Fibroblast of skin of right quadriceps (primary cell): ENCODE measurements at regions not wholly inside any gene's neighbourhood (a gene's known extent, or its start where the extent isn't known, plus 50 kb on each side); places are given as distances from the start of the nearest gene placed in this dataset.

ENCODE experiments used
- DNase-seq: peaks from one replicate; pipeline ENCODE4 v3.0.0-alpha.2; 2013

DNA sequence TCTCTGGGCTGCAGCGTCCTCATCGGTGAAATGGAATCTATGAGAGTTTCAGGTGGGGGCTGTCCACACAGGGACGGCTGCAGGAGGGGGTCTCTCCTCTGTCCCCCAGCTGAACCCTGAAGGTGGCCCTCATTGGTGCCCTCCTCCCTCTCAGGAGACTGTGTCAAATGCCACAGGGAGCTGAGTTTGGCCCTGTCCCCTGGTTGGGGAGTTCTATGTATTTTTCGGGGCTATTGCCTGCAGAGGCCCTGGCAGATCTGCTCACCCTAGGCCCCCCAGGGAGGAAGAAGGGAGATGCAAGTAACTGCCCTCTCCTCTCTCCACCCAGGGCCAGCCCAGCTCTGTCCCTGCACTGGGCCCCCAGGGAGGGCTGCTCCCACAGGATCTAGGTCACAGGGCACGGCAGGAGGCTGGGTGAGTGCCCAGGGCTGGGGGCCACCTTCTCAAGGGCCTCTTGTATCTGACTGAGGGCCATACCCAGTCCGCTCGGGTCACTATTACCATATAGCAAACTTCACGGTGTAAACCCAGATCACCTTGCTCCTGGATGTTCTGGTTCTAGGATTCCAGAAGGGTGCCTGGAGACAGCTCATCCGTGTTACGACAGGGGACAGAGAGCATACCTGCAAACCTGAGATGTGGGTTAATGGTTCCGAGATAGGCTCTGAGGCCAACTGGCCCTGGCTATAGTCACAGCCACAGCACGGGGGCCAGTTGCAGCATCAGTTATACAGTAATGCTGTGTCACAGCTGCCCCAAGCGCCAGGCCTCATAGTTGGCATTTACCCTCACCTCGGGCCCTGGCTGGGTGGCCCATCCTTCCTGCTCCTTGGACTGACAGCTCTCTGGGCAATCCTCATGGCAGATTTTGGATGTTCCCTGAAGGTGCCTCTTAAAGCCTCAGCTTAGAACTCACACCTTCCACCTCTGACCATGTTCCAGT lies 102.4 kb upstream of the PRR23E start:
- DNase-seq = no peak

DNA sequence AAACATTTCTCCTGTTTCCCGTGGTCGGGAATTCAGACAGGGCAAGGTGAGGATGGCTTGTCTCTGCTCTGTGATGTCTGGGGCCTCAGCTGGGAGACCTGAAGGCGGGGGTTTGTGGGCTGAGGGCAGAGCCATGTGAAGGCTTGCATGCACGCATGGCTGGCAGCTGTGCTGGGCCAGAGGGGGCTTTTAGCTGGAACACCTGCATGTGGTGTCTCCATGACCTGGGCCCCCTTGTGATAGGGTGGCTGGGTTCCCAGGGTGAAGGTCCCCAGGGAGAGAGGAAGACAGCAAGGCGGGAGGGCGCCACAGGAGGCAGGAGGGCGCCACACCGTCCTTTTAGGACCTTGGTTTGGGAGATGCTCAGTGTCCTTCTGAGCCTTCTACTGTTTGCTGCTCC lies 101.6 kb upstream of the PRR23E start:
- DNase-seq = no peak

DNA sequence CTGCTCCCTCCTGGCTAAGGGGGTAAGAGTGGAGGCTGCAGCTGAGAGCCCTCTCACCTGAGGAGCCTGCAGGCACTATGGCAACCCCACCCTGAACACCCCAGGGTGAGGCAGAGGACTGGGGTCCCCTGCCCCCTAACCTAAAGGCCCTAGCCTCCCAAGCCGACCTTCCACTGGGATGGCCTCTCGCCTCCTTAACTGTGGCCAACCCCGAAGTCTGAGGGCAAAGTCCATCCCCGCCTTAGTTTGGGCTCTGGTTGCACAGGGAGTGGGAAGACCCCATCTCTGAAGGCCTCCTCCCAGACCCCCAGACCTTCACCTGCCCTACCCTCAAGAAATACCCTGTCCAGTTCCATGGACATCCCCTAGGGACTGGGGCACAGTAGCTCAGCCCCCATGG lies 100.6 kb upstream of the PRR23E start:
- DNase-seq = no peak

DNA sequence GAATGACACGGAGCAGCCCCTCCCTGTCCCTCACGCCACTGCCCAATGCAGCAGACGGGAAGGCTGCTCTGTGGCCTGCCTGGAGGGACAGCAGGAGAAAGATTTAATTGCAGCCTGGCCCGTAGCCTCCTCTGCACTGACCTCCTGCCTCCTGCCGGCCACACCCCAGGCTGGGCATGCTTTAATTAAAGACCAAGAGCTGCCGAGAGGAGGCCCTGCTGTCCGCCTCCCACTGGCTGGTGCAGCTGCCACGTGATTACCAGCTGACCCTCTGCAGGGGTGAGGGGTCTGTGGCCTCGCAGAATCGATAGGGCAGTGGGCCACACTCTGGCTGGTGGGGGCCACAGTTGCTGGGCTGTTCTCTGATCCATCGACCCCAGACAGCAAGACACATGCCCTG lies 100.2 kb upstream of the PRR23E start:
- no peak for DNase-seq

DNA sequence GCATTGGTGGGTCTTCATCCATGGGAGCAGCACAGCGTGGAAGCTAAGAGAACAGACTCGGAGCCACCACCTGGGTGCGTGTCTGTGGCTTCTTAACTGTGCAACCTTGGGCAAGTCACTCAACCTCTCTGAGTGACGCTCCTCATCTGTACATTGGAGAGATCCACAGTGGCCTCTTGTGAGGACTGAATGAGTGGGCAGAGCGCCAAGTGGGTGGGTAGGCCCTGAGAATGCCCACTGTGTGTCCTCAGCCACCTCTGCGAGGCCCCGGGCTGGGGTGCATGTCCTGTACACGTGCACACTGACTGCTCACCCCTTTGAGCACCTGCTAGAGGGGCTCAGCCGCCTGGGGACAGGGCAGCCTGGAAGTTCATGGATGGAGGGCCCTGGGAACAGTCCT lies 99.6 kb upstream of the PRR23E start:
- no peak for DNase-seq

DNA sequence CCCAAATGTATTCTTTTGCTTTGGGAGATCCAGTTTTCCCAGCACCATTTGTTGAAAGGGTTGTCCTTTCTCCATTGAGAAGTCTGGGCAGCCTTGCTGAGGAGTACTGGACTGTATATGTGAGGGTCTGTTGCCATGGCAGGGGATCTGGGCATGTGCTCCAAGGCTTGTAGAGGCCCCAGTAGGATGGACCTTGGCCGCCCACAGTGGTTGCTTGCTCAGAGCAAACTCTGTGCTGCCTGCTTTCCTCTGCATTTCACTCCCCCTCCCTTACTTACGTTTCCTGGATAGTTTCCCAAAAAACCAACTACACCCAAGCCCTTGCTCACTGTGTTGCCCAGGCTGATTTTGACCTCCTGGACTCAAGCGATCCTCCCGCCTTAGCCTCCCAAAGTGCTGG lies 97.2 kb upstream of the PRR23E start:
- DNase-seq = no peak

DNA sequence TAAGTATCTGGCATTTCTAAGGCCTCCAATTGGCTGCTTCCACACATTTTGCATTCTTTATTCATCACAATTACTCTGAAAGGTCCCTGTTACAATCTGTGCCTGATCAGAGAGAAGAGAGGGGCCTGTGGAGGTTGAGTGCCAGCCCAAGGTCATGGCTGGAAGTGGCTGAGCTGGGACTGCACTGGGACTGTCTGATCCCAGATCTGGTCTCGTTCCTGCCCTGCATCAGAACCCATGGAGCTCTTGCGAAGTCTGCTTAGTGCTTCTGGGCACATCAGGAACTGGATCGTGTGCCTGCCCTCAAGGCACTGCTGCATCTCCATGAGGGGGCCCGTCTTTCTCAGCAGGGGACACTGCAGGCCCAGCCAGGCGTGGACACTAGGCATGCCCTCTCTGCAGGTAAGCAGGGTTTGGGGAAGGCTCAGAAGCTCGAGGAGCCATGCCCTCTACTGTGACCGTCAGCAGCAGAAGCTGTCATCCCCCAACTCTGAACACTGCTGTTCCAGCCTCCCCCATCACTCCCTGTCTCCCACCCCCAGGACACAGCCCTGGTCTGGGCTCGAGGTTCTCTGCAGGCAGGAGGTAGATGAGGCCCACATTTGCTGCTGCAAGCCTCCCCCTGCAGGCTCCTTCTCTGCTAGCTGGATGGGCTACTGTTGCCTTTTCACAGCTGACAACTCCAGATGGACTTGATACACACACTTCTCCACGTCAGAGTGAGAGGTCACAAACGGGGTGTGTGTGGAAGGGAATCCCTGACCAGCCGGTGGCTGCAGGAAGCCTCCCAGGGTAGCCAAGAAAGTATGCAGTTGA lies 96.5 kb upstream of the PRR23E start:
- DNase-seq = no peak

DNA sequence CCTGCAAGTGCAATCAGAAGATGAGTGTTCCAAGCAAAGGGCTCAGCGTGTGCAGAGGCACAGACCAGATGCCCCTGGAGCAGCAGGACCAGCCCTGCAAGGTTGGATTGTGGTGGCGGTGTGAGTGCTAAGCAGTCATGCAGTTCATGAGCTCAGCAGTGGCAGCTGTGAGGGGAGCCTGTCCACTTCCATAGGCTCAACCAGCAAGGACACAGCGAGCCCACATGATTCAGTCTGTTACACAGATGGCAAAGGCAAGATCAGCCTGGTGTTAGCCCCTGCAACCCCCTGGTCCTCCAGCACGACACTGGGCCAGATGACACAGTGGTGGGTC lies 95.9 kb upstream of the PRR23E start:
- no peak for DNase-seq

DNA sequence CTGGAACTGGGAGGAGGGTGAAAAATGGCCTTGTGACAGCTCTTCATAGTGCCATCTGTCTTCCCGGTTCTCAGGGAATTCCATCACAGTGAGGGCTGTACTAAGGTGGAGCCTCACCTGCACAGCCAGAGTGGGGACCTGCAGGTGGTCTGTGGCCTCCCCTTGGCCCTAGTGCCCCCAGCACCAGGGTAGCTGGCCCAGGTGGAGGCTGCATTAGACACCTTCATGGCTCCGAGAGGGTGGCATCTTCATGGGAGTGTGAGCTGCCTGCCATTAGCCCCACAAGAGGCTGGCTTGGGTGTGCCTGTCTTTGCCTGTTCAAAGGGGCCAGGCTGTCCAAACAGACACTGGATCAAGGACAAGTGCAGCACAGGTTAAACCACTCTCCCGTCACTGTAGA lies 95.5 kb upstream of the PRR23E start:
- no peak for DNase-seq

DNA sequence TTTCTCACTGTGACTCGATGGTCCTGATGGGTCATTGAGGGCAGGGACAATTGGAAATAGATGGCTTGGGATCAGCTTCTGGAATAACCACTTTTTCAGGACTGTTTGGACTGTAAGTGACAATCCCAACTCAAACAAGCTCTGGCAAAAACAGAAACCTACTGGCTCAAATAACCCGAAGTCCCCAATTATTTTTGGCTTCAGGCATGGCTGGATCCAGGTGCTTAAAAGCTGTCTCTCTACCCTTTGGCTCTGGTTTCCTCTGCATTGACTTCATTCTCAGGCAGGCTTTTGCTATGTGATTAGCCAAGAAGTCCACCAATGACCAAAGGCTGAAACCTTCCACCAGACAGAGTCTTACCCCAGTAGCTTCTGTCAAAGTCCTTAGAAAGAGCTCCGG lies 92.9 kb upstream of the PRR23E start:
- DNase-seq = no peak

DNA sequence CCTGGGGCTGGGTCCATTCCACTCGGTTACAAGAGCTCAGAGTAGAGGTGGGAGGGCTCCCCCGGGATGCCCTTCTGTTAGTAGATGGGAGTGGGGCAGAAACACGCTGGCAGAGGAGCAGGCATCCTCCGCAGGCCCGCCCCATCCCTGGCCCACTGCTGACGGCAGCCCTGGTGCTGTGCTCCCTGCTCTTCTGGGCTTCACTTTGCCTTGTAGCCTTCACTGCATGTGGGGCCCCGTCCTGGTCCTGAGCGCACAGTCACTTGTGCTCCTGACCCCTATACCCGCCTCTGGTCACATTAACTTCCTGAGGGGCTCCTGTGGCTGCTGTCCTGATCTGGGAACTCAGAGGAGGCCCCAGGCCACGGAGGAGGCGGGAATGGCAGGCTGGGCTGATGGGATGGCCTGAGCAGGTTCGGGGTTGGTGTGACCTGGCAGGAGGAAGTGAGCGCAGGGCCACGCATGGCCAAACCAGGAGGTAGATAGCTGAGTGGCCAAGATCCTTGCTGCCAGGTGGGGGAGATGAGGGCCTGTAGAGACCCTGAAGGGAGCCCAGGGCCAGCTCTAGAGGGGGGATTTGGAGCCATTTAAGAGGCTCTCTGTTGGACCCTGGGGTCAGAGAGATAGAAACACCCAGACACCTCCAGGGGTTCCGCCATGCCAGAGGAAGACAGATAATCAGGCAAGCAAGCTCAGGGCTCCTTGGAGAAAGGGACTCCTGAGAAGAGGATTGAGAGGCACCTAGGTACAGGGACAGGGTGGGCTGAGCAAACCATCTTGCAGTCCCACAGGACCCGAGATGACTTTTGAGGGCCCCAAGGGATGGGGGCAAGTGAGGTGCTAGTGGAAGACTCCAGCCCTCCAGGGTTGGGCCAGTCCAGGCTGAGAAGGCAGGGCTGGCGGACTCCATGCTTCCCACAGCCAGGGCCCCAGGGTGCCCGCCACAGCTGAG lies 92.2 kb upstream of the PRR23E start:
- DNase-seq = no peak

DNA sequence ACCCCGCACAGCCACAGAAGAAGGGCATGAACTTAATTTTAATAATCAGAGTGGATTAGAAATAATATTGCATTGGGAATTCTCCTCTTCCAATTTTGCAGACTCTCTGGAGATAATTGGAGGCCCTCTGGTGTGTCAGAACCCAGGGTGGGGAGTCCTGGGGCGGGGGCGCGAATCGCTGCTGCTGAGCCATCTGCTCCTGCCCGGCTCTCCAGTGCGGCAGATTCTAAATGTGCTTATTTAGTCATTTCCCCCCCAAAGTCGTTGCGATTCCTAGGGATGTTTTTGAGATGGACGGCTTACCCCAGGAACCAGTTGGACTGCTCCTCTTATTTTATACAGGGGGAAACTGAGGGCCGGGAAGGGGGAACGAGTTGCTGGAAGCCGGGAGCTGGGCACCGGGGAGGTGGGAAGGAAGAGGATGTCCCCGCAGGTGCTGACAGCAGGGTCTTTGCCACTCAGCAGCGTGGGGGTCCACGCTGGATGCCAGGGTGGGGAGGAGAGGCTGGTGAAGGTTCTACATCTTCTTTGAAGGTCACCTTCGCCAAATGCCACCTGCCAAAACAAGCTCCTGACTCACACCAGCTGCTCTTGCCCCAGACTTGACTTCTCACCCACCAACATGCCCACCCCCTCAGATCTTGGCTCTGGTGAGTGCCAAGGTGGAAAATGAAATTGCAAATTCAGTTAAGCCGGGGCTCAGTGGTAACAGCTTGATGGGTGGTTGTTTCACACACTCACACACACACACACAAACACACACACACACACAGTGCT lies 91.3 kb upstream of the PRR23E start:
- DNase-seq = no peak

DNA sequence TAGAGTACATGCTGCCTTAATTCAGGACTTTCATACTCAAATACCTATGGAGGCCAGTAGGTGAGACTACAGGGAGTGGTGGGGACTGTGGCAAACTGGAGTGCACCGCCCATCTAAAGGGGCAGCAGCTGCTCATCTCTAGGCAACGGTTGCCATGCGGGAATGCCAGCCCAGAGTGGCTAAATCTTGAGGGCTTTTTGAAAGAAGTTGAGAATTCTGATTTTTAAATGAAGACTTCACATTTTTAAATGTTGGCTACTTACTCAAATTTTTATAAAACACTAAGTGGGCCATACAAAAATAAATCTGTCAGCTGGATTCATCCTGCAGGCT lies 90.8 kb upstream of the PRR23E start:
- DNase-seq = no peak

DNA sequence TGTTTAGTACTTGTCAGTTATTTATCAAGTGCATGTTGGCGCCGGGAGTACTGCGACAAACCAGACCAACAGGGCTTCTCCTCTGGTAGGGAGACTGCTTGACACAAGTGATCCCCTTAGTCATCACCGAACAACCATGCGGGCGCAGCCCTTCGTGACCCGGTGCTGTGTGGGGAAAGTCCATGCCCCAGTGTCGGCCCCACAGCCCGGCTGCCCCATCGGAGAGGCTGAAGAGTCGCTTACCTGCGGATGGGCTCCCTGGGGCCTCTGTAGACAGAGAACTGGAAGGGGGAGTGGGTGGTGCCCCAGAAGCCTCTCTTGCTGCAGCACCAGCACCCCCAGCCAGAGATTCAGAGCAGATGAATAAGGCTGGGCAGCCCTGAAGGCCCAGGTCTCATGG lies 90.3 kb upstream of the PRR23E start:
- DNase-seq = no peak

DNA sequence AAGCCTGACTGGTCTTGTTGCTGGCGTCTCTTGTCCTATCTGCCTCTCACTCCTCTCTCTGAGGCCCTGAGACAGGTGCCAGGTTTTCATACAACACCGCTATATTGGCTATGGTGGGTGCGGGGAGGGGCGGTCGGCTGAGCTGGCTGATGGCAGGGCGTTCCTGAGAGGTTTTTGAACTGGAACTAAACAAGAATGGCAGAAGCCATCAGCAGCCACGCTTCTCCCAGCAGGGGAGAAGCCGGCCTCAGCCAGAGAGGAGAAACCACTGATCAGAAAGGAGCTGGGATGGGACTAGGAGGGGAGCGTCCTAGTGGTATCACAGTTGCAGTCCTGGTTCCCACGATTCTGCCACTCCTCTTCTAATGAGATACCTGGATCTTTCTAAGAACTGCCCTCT lies 89.9 kb upstream of the PRR23E start:
- DNase-seq = no peak

DNA sequence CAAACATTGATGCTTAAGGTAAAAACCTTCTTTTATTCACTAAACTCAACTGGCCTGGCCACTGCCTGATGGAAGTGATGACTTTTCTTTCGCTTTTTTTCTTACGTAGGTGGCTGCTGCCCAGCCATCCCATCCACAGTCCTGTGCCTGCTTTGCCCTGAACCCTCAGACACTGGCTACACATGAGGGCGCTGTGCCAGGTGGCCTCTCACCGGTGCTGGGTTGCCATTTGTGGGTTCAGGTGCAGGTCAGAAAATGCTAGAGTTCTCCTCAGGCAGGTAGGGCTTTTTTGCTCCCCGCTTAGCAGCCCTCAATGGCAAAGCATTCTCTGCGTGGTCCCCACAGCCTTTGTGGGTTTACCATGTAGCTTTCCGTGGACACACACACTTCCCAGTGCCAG lies 88.3 kb upstream of the PRR23E start:
- DNase-seq = no peak

DNA sequence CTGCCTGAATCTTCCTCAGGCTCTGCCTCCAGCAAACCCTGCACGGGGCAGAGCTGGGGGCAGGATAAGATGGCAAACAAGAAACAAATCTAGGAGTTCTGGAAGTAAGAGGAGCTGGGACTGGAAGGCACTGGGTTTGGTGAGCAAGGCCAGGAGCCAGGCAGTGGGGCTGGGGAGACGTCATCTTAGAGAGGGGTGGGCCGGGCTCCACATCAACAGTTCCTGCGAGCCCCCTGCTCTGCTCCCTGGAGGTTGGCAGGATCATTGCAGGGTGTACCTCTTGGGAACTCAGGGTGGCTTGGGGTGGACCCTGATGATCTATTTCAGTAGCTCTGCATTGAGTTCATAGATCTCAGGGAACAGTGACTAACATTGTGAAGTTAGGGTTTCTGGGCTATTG lies 87.3 kb upstream of the PRR23E start:
- DNase-seq = no peak

DNA sequence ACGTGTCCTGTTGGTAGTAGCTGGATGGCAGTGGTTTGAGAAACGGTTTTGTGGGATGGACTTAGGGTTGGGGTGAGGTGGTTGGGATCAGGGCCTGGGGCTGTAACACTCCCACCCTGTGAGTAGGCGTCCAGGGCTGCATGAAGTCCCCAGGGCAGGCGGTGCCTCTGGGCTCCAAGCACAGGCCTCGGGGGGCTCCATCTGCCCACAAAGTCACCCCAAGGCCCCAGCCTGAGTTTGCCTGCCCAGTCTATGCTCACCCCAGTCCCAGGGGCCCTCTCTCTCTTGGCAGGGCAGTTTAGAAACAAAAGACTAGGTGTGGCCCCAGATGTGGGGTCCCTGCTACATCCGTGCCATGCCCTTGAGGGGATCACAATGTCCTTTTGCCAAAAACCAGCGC lies 86.9 kb upstream of the PRR23E start:
- DNase-seq = no peak

DNA sequence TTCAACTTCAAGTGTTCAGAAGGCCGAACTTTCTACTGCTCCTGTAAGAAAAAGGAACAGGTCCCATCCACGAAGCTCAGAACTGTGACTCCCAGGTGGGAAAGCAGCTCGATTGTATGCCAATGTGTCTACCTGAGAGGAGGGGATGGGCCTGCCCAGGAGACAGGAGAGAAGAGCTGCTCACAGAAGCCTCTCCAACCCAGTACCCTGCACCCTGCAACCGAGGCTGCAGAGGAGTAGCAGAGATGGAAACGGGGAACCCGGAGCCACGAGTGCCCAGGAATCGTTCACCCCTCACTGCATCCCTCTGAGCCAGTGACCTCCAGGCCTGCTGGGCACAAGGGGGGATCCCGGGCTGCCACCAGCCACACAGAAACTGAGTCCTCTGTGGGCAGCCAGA lies 86.5 kb upstream of the PRR23E start:
- no peak for DNase-seq

DNA sequence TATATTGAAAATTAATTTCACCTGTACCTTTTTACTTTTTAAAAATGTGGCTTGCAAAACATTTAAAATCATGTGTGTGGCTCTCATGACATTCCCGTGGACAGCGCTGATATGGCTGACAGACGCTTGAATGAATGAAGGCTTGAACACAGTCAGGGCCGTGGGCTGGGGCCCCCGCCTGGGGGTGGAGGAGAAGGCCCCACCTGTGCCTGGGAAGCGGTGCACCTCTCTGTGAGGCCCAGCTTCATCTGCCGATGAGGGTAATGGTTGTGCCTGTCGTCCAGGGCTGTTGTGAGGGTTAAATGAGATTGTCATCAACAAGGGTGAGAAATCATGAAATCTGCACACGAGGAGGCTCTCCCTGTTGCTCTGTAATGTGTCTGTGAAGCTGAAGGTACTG lies 85.9 kb upstream of the PRR23E start:
- no peak for DNase-seq

DNA sequence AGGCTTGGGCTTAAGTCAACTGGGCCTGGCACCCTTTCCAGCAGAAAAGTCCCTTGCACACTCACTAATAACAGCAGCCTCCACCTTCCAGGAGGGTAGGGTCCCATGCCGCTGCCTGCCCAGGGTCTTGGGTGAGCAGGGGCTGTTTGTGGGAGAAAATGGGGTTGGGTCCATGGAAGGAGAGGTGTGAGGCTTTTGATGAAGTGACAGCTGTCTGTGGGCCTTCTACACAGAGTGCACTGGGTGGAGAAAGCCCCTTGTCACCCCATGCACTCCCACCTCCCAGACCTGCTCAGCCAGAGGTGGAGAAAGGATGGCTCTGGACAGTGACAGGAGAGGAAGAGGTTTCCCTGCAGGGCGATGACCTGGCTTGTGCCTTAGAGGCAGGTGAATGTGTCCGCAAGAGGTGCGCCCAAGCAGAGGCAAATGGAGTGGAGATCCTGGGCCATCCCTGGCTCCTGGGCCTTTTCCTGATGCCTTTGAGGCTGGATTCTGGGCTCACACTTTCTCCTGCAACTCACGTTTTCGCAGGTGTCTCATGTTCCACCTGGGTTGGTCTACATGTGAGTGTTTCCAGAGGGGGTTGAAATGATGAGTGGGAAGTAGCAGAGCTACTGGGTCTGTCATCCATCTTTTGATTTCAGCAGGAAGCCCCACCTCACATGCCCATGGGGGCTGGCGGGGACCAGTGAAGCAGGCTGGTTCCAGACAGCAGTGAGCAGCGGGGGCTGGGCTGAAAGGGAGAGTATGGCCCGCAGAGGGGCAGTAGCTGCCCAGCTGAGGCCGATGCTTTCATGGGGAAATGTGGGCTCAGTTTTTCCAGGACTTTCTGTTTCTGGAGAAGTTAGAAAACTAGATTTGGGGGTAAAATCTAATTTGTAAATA lies 85.2 kb upstream of the PRR23E start:
- no peak for DNase-seq

DNA sequence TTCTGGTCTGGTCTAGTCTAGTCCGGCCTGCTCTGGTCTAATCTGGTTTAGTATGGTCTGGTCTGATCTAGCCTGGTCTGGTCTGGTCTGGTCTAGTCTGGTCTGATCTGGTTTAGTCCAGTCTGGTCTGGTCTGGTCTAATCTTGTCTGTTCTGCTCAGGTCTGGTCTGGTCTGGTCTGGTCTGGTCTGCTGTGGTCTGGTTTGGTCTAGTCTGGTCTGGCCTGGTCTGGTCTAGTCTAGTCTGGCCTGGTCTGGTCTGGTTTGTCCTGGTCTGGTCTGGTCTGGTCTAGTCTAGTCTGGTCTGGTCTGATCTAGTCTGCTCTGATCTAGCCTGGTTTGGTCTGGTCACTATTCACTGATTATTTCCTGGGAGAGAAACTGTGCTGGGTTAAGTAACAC lies 84.1 kb upstream of the PRR23E start:
- no peak for DNase-seq
